Occipital lobe (tissue), 1 donor: ENCODE measurements at regions not wholly inside any gene's neighbourhood (a gene's known extent, or its start where the extent isn't known, plus 50 kb on each side); places are given as distances from the start of the nearest gene placed in this dataset.

ENCODE experiments used
- DNase-seq: peaks from one replicate; lab custom pipeline; 2025; lab: John Stamatoyannopoulos, UW

- DNase-seq = no peak
These were observed 546.1 kb downstream of the SUCLA2 start for GRCh38 chr13:47454986-47455385.

- DNase-seq = no peak
These were observed 540.6 kb upstream of the HTR2A start for GRCh38 chr13:47437406-47437805.

- DNase-seq = no peak
These were observed 536.7 kb upstream of the HTR2A start for GRCh38 chr13:47433461-47434005.

GRCh38 chr13:47426126-47426849 lies 529.4 kb upstream of the HTR2A start:
- peak; percentile 36 for DNase-seq

- no peak for DNase-seq
These were observed 524.7 kb upstream of the HTR2A start for GRCh38 chr13:47421525-47421924.

GRCh38 chr13:47420568-47420967 lies 523.7 kb upstream of the HTR2A start:
- DNase-seq = no peak

GRCh38 chr13:47420020-47420419 lies 523.2 kb upstream of the HTR2A start:
- no peak for DNase-seq

- no peak for DNase-seq
These were observed 521.5 kb upstream of the HTR2A start for GRCh38 chr13:47418206-47418920.

- no peak for DNase-seq
These were observed 520.6 kb upstream of the HTR2A start for GRCh38 chr13:47417485-47417884.

GRCh38 chr13:47415048-47415447 lies 518.2 kb upstream of the HTR2A start:
- no peak for DNase-seq

- no peak for DNase-seq
These were observed 516.7 kb upstream of the HTR2A start for GRCh38 chr13:47413526-47413925.

GRCh38 chr13:47413112-47413511 lies 516.3 kb upstream of the HTR2A start:
- no peak for DNase-seq

GRCh38 chr13:47409778-47410177 lies 512.9 kb upstream of the HTR2A start:
- no peak for DNase-seq

GRCh38 chr13:47408546-47409319 lies 511.9 kb upstream of the HTR2A start:
- no peak for DNase-seq

- peak; percentile 4 for DNase-seq
These were observed 511.0 kb upstream of the HTR2A start for GRCh38 chr13:47407808-47408207.

- DNase-seq = no peak
These were observed 502.7 kb upstream of the HTR2A start for GRCh38 chr13:47399599-47399998.

- no peak for DNase-seq
These were observed 500.9 kb upstream of the HTR2A start for GRCh38 chr13:47397739-47398138.

GRCh38 chr13:47396915-47397314 lies 500.1 kb upstream of the HTR2A start:
- DNase-seq = no peak

GRCh38 chr13:47374741-47375140 lies 477.9 kb upstream of the HTR2A start:
- no peak for DNase-seq

GRCh38 chr13:47372751-47373150 lies 475.9 kb upstream of the HTR2A start:
- DNase-seq = no peak

- no peak for DNase-seq
These were observed 454.9 kb upstream of the HTR2A start for GRCh38 chr13:47351798-47352197.
